HG03066 (cell line): ENCODE measurements at regions not wholly inside any gene's neighbourhood (a gene's known extent, or its start where the extent isn't known, plus 50 kb on each side); places are given as distances from the start of the nearest gene placed in this dataset.
"Not testable (repeated sequence)": the region's sequence is repeated elsewhere in the genome, so short reads cannot be mapped to it uniquely, and the experiment has no call there.

ENCODE experiments used
- ATAC-seq: cut with Tn5 transposase; IDR thresholded peaks from one replicate; pipeline ENCODE4 v1.9.1; 2021; ENCODE audit warnings: low read depth; ENCODE audit not compliant: unreplicated experiment

GRCh38 chr3:26049951-26050350 is 260.1 kb downstream of the OXSM start:
- no peak for ATAC-seq

- ATAC-seq, result no peak
Measured at GRCh38 chr3:26050776-26051175, 260.9 kb downstream of the OXSM start.

GRCh38 chr3:26058901-26059321 is 269.0 kb downstream of the OXSM start:
- ATAC-seq, result no peak

GRCh38 chr3:26061947-26062346 is 272.1 kb downstream of the OXSM start:
- no peak for ATAC-seq

GRCh38 chr3:26064297-26064696 is 274.4 kb downstream of the OXSM start:
- ATAC-seq, result no peak

GRCh38 chr3:26068890-26069289 is 279.0 kb downstream of the OXSM start:
- no peak for ATAC-seq

- ATAC-seq, result no peak
Measured at GRCh38 chr3:26070854-26071253, 281.0 kb downstream of the OXSM start.

- ATAC-seq, result no peak
Measured at GRCh38 chr3:26074080-26074479, 284.2 kb downstream of the OXSM start.

- ATAC-seq, result no peak
Measured at GRCh38 chr3:26078539-26078938, 288.6 kb downstream of the OXSM start.

GRCh38 chr3:26081166-26081565 is 291.3 kb downstream of the OXSM start:
- ATAC-seq, result no peak

GRCh38 chr3:26081806-26082205 is 291.9 kb downstream of the OXSM start:
- ATAC-seq, result no peak

GRCh38 chr3:26082911-26083310 is 293.0 kb downstream of the OXSM start:
- no peak for ATAC-seq

GRCh38 chr3:26084629-26085028 is 294.7 kb downstream of the OXSM start:
- ATAC-seq, result no peak

- ATAC-seq, result no peak
Measured at GRCh38 chr3:26087751-26088150, 297.9 kb downstream of the OXSM start.

- ATAC-seq, result no peak
Measured at GRCh38 chr3:26089249-26089648, 299.4 kb downstream of the OXSM start.

GRCh38 chr3:26090589-26090988 is 300.7 kb downstream of the OXSM start:
- no peak for ATAC-seq

GRCh38 chr3:26091096-26091495 is 301.2 kb downstream of the OXSM start:
- no peak for ATAC-seq

- no peak for ATAC-seq
Measured at GRCh38 chr3:26091626-26092025, 301.7 kb downstream of the OXSM start.

GRCh38 chr3:26097111-26097510 is 307.2 kb downstream of the OXSM start:
- not testable (repeated sequence) for ATAC-seq

- ATAC-seq, result no peak
Measured at GRCh38 chr3:26099692-26100091, 309.8 kb downstream of the OXSM start.

- no peak for ATAC-seq
Measured at GRCh38 chr3:26100176-26100575, 310.3 kb downstream of the OXSM start.

GRCh38 chr3:26102376-26102775 is 312.5 kb downstream of the OXSM start:
- ATAC-seq, result no peak

- no peak for ATAC-seq
Measured at GRCh38 chr3:26104851-26105251, 315.0 kb downstream of the OXSM start.
